ENCODE measurements at regions not wholly inside any gene's neighbourhood (a gene's known extent, or its start where the extent isn't known, plus 50 kb on each side); places are given as distances from the start of the nearest gene placed in this dataset.

DNA sequence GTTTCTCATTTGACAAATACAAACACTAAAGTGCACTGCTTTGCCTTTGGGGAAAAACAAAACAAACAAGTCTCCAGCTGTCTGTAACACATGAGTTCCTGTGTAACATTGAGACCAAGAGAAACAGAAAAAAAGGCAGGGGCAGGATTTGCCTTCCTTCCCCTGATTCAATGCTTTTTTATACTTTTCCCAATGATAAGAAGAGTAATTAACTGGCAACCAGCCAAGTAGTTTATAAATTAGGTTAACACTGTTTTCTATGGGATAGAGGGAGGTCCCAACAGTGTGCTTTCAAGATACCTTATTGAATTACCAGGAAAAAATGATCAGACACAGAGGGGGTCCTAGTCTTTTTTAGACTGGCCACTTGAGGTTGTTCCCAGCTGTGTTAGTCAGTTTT is 346.8 kb downstream of the TRIM36 start:
- TF ChIP-seq CTCF (IDR thresholded peaks at IDR 0.05; ENCODE audit: insufficient read depth, low read length, poor library complexity, severe bottlenecking): no peak
- no peak for TF ChIP-seq EZH2phosphoT487 (conservative IDR thresholded peaks at IDR 0.05; ENCODE audit: low read length)

All from SU-DHL-6 (cell line).